SK-N-SH treated with all-trans-retinoic acid at 6 μM for 48 hours (cell line): ENCODE measurements at regions not wholly inside any gene's neighbourhood (a gene's known extent, or its start where the extent isn't known, plus 50 kb on each side); places are given as distances from the start of the nearest gene placed in this dataset.

Experiments
- ATAC-seq: fragments of 200-7000 bp; cut with Tn5 transposase; 3 replicates; pipeline ENCODE4 v1.9.1; 2020; ENCODE audit warnings: mild to moderate bottlenecking, moderate library complexity
- ARNTL ChIP-seq: fragments of 450-650 bp; formaldehyde crosslinking; IDR thresholded peaks from 2 replicates; pipeline ENCODE4 v1.5.0; 2020; ENCODE audit warnings: low read depth, mild to moderate bottlenecking, moderate library complexity, borderline replicate concordance
- BACH2 ChIP-seq: fragments of 250-450 bp; sonication (Bioruptor Pico); IDR thresholded peaks from 2 replicates; pipeline ENCODE4 v1.9.0; 2021; ENCODE audit warnings: mild to moderate bottlenecking, borderline replicate concordance
- CSDC2 ChIP-seq: fragments of 250-450 bp; sonication (Bioruptor Pico); IDR thresholded peaks from 2 replicates; pipeline ENCODE4 v1.5.0; 2020; ENCODE audit warnings: mild to moderate bottlenecking, moderate library complexity
- CSRNP3 ChIP-seq: fragments of 250-450 bp; sonication (Bioruptor Pico); IDR thresholded peaks from 2 replicates; pipeline ENCODE4 v1.5.1; 2021; ENCODE audit warnings: mild to moderate bottlenecking, moderate library complexity
- GLIS3 ChIP-seq: fragments of 250-450 bp; sonication (Bioruptor Pico); IDR thresholded peaks from 2 replicates; pipeline ENCODE4 v1.5.0; 2020; ENCODE audit warnings: mild to moderate bottlenecking, moderate library complexity
- ISL1 ChIP-seq: fragments of 250-450 bp; sonication (Bioruptor Pico); IDR thresholded peaks from 2 replicates; pipeline ENCODE4 v2.1.2; 2022; ENCODE audit warnings: mild to moderate bottlenecking, moderate library complexity
- OSR1 ChIP-seq: fragments of 250-450 bp; sonication (Bioruptor Pico); IDR thresholded peaks from 2 replicates; pipeline ENCODE4 v1.8.0; 2022; ENCODE audit warnings: moderate library complexity, mild to moderate bottlenecking, inconsistent platforms
- POU6F1 ChIP-seq: fragments of 250-450 bp; sonication (Bioruptor Pico); IDR thresholded peaks from 2 replicates; pipeline ENCODE4 v1.8.0; 2021; ENCODE audit warnings: low read depth, mild to moderate bottlenecking, moderate library complexity, borderline replicate concordance
- PPARA ChIP-seq: fragments of 250-450 bp; sonication (Bioruptor Pico); IDR thresholded peaks from 2 replicates; pipeline ENCODE4 v1.5.0; 2020; ENCODE audit warnings: mild to moderate bottlenecking, borderline replicate concordance
- SNAI2 ChIP-seq: fragments of 250-450 bp; sonication (Bioruptor Pico); IDR thresholded peaks from 2 replicates; pipeline ENCODE4 v1.5.0; 2020; ENCODE audit warnings: mild to moderate bottlenecking, moderate library complexity
- TCF4 ChIP-seq: fragments of 250-450 bp; sonication (Bioruptor Pico); IDR thresholded peaks from 2 replicates; pipeline ENCODE4 v1.8.0; 2021; ENCODE audit warnings: mild to moderate bottlenecking, moderate library complexity, borderline replicate concordance
- ZC3H10 ChIP-seq: fragments of 250-450 bp; sonication (Bioruptor Pico); IDR thresholded peaks from 2 replicates; pipeline ENCODE4 v1.5.1; 2021; ENCODE audit warnings: mild to moderate bottlenecking, moderate library complexity
- ZFP3 ChIP-seq: fragments of 250-450 bp; sonication (Bioruptor Pico); IDR thresholded peaks from 2 replicates; pipeline ENCODE4 v1.5.0; 2020; ENCODE audit warnings: mild to moderate bottlenecking, moderate library complexity
- ZFP30 ChIP-seq: fragments of 450-650 bp; formaldehyde crosslinking; IDR thresholded peaks from 2 replicates; pipeline ENCODE4 v1.5.0; 2022; ENCODE audit warnings: mild to moderate bottlenecking, moderate library complexity
- ZNF565 ChIP-seq: fragments of 450-650 bp; formaldehyde crosslinking; conservative IDR thresholded peaks from 2 replicates; pipeline ENCODE4 v1.5.0; 2020; ENCODE audit warnings: low read depth, mild to moderate bottlenecking, moderate library complexity
- ZNF70 ChIP-seq: fragments of 450-650 bp; formaldehyde crosslinking; IDR thresholded peaks from 2 replicates; pipeline ENCODE4 v1.5.0; 2020; ENCODE audit warnings: mild to moderate bottlenecking, moderate library complexity
- ZNF8 ChIP-seq: fragments of 450-650 bp; formaldehyde crosslinking; IDR thresholded peaks from 2 replicates; pipeline ENCODE4 v1.5.0; 2020; ENCODE audit warnings: mild to moderate bottlenecking, moderate library complexity
- TF ChIP-seq, protein P1 (sequence below): fragments of 250-450 bp; sonication (Bioruptor Pico); IDR thresholded peaks from 2 replicates; pipeline ENCODE4 v1.8.0; 2020; ENCODE audit warnings: mild to moderate bottlenecking, moderate library complexity, borderline replicate concordance
- TF ChIP-seq, protein P2 (sequence below): fragments of 250-450 bp; sonication (Bioruptor Pico); IDR thresholded peaks from 2 replicates; pipeline ENCODE4 v1.5.0; 2020; ENCODE audit warnings: mild to moderate bottlenecking, moderate library complexity
- TF ChIP-seq, protein P3 (sequence below): fragments of 250-450 bp; sonication (Bioruptor Pico); IDR thresholded peaks from 2 replicates; pipeline ENCODE4 v1.5.1; 2020; ENCODE audit warnings: low read depth, mild to moderate bottlenecking, moderate library complexity

GRCh38 chr6:10060004-10060403 lies 354.9 kb downstream of the TFAP2A start:
- no peak for ATAC-seq
- TF ChIP-seq ZC3H10 (CRISPR knock-in tag): no peak
- TF ChIP-seq ARNTL (CRISPR knock-in tag): no peak

- no peak for ATAC-seq
- TF ChIP-seq SNAI2 (CRISPR knock-in tag): no peak
- TF ChIP-seq CSRNP3 (CRISPR knock-in tag): no peak
- TF ChIP-seq BACH2 (CRISPR knock-in tag): no peak
- TF ChIP-seq CSDC2 (CRISPR knock-in tag): no peak
- TF ChIP-seq, protein P1, sequence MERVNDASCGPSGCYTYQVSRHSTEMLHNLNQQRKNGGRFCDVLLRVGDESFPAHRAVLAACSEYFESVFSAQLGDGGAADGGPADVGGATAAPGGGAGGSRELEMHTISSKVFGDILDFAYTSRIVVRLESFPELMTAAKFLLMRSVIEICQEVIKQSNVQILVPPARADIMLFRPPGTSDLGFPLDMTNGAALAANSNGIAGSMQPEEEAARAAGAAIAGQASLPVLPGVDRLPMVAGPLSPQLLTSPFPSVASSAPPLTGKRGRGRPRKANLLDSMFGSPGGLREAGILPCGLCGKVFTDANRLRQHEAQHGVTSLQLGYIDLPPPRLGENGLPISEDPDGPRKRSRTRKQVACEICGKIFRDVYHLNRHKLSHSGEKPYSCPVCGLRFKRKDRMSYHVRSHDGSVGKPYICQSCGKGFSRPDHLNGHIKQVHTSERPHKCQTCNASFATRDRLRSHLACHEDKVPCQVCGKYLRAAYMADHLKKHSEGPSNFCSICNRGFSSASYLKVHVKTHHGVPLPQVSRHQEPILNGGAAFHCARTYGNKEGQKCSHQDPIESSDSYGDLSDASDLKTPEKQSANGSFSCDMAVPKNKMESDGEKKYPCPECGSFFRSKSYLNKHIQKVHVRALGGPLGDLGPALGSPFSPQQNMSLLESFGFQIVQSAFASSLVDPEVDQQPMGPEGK (CRISPR knock-in tag): no peak
- TF ChIP-seq ZFP30 (CRISPR knock-in tag): no peak
- TF ChIP-seq, protein P2, sequence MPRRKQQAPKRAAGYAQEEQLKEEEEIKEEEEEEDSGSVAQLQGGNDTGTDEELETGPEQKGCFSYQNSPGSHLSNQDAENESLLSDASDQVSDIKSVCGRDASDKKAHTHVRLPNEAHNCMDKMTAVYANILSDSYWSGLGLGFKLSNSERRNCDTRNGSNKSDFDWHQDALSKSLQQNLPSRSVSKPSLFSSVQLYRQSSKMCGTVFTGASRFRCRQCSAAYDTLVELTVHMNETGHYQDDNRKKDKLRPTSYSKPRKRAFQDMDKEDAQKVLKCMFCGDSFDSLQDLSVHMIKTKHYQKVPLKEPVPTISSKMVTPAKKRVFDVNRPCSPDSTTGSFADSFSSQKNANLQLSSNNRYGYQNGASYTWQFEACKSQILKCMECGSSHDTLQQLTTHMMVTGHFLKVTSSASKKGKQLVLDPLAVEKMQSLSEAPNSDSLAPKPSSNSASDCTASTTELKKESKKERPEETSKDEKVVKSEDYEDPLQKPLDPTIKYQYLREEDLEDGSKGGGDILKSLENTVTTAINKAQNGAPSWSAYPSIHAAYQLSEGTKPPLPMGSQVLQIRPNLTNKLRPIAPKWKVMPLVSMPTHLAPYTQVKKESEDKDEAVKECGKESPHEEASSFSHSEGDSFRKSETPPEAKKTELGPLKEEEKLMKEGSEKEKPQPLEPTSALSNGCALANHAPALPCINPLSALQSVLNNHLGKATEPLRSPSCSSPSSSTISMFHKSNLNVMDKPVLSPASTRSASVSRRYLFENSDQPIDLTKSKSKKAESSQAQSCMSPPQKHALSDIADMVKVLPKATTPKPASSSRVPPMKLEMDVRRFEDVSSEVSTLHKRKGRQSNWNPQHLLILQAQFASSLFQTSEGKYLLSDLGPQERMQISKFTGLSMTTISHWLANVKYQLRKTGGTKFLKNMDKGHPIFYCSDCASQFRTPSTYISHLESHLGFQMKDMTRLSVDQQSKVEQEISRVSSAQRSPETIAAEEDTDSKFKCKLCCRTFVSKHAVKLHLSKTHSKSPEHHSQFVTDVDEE: no peak
- TF ChIP-seq ZNF8 (CRISPR knock-in tag): no peak
- no peak for TF ChIP-seq ZNF565 (CRISPR knock-in tag)
- no peak for TF ChIP-seq ISL1
- no peak for TF ChIP-seq OSR1 (CRISPR knock-in tag)
- TF ChIP-seq, protein P3, sequence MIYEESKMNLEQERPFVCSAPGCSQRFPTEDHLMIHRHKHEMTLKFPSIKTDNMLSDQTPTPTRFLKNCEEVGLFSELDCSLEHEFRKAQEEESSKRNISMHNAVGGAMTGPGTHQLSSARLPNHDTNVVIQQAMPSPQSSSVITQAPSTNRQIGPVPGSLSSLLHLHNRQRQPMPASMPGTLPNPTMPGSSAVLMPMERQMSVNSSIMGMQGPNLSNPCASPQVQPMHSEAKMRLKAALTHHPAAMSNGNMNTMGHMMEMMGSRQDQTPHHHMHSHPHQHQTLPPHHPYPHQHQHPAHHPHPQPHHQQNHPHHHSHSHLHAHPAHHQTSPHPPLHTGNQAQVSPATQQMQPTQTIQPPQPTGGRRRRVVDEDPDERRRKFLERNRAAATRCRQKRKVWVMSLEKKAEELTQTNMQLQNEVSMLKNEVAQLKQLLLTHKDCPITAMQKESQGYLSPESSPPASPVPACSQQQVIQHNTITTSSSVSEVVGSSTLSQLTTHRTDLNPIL (CRISPR knock-in tag): no peak
Observed at GRCh38 chr6:10054672-10055071, 360.2 kb downstream of the TFAP2A start.

DNA sequence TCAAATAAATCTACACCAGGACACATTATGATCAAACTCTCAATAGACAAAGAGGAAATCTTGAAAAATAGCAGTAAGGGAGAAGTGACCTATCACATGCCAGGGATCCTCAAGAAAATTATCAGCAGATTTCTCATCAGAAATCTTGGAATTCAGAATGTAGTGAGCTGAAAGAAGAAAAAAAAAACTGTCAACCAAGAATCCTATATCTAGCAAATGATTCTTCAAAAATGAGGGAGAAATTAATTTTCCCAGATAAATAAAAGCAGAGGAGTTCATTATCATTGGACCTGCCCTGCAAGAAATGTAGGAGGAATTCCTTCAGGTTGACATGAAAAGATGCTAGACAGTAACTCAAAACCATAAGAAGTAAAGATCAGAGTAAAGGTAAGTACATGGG lies 363.6 kb downstream of the TFAP2A start:
- no peak for ATAC-seq
- no peak for TF ChIP-seq CSRNP3 (CRISPR knock-in tag)
- TF ChIP-seq, protein P2: no peak
- no peak for TF ChIP-seq OSR1 (CRISPR knock-in tag)
- TF ChIP-seq ZNF70 (CRISPR knock-in tag): no peak
- no peak for TF ChIP-seq ZC3H10 (CRISPR knock-in tag)
- no peak for TF ChIP-seq ZNF8 (CRISPR knock-in tag)
- TF ChIP-seq POU6F1: no peak
- TF ChIP-seq ZFP3 (CRISPR knock-in tag): no peak
- no peak for TF ChIP-seq CSDC2 (CRISPR knock-in tag)
- TF ChIP-seq PPARA (CRISPR knock-in tag): no peak
- TF ChIP-seq, protein P3 (CRISPR knock-in tag): no peak
- no peak for TF ChIP-seq TCF4 (CRISPR knock-in tag)
- TF ChIP-seq GLIS3 (CRISPR knock-in tag): no peak
- TF ChIP-seq ZFP30 (CRISPR knock-in tag): no peak
- no peak for TF ChIP-seq SNAI2 (CRISPR knock-in tag)
